T-helper 2 cell treated with Interferon-gamma antibody and Interleukin-4, amounts not matched to agents 100 ng/mL and 5 ng/mL, for 36 hours (primary cell): ENCODE measurements at regions not wholly inside any gene's neighbourhood (a gene's known extent, or its start where the extent isn't known, plus 50 kb on each side); places are given as distances from the start of the nearest gene placed in this dataset.
"Not testable (repeated sequence)": the region's sequence is repeated elsewhere in the genome, so short reads cannot be mapped to it uniquely, and the experiment has no call there.

ENCODE experiments used
- intact Hi-C: fragments of 100-400 bp; cut with micrococcal nuclease; formaldehyde crosslinking; loops from one replicate; pipeline ENCODE4 v1.15.1; 2023

GRCh38 chr18:47413327-47413726 lies 161.9 kb upstream of the SKOR2 start:
- intact Hi-C loops, result no loop called here

DNA sequence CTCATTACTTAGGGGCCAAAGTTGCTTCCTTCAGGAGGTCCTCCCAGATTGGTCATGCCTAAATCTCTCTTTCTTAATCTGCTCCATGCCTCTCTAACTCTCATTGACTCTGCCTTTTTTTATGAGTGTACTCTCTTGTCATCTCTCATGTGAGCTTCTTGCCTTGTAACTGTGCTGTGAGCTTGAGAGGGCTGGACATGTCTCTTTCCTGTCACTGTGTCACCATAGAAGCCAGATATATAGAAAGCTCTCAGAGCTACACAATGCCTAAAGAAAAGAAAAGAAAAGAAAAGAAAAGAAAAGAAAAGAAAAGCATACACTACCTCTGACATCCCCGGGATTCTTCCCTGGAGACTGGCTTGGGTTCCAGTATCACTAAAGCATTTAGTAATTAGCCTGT lies 161.5 kb upstream of the SKOR2 start:
- intact Hi-C loops, result no loop called here

- intact Hi-C loops, result no loop called here
Observed at GRCh38 chr18:47411159-47411558, 159.7 kb upstream of the SKOR2 start.

DNA sequence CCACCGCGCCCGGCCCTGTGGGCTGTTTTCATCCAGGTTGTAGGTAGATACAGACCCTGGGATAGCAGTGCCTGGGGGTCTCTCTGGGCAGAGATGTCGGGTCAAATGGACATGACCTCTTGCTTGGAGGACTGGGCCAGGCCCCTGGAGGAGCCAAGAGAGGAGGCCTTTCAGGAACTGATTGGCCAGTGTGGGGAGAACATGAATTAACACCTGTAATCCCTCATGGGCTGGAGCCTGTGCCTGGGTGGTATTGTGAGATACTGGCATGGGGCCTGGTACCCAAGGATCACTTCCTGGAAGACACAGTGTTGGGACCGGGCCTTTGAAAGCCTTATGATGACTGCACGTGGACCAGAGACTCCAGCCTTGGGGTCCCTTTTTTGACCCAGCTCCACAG lies 158.7 kb upstream of the SKOR2 start:
- intact Hi-C loops, result no loop called here

- intact Hi-C loops, result no loop called here
Observed at GRCh38 chr18:47409519-47409918, 158.1 kb upstream of the SKOR2 start.

GRCh38 chr18:47407736-47408135 lies 156.3 kb upstream of the SKOR2 start:
- intact Hi-C loops, result no loop called here

- intact Hi-C loops, result no loop called here
Observed at GRCh38 chr18:47404845-47405244, 153.4 kb upstream of the SKOR2 start.

- intact Hi-C loops, result no loop called here
Observed at GRCh38 chr18:47403949-47404348, 152.5 kb upstream of the SKOR2 start.

DNA sequence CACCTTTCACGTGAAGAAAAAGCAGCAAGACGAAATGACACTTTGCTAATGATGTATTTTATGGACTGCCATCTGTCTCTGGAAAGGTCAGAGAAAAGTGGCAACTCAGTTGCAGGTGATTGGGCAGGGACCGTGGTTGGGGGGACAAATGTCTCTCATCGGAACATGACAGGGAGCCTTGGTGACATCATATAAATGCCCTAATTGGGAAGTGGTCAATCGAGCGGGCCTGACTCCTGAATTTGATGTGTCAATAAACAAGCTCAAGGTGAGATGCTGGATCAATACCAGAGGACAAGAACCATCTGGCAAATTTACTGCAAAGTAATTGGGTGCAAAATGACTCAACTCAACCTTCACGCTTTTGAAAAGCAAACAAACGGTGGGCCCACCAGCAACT lies 151.9 kb upstream of the SKOR2 start:
- intact Hi-C loops, result no loop called here

GRCh38 chr18:47399475-47399874 lies 148.0 kb upstream of the SKOR2 start:
- intact Hi-C loops, result no loop called here

GRCh38 chr18:47397671-47398319 lies 146.3 kb upstream of the SKOR2 start:
- intact Hi-C loops, result no loop called here

DNA sequence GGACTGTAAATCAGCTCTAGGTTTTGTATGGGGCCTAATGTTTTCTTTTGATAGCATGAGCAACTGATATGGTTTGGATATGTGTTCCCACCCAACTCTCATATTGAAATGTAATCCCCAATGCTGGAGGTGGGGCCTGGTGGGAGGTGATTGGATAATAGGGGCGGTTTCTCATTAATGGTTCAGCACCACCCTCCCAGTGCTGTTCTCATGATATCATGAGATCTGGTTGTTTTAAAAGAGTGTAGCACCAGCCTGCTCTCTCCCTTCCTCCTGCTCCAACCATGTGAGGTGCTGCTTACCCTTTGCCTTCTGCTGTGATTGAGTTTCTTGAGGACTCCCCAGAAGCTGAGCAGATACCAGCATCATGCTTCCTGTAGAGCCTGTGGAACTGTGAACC lies 140.2 kb upstream of the SKOR2 start:
- intact Hi-C loops, result no loop called here

- intact Hi-C loops, result no loop called here
Observed at GRCh38 chr18:47390410-47391024, 139.1 kb upstream of the SKOR2 start.

DNA sequence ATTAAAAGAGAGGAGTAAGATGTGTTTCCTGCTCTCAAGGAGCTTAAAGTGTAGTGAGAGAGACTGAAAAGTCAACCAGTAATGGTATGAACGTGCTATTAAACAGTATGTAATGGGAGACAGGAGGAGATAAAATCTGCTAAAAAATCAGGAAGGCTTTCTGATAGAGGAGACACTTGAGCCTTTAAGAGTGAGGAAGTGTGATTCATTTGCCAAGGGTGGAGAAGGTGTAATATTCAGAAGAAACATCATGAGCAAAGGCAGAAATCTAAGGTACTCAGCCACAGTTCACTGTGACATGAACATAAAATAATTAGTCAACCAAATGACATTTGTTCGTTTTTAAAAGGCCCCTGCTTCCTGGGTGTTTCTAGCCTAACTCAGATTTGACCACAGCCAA lies 137.8 kb upstream of the SKOR2 start:
- intact Hi-C loops, result no loop called here

- intact Hi-C loops, result no loop called here
Observed at GRCh38 chr18:47387864-47388263, 136.4 kb upstream of the SKOR2 start.

GRCh38 chr18:47383729-47384128 lies 132.3 kb upstream of the SKOR2 start:
- intact Hi-C loops, result no loop called here

DNA sequence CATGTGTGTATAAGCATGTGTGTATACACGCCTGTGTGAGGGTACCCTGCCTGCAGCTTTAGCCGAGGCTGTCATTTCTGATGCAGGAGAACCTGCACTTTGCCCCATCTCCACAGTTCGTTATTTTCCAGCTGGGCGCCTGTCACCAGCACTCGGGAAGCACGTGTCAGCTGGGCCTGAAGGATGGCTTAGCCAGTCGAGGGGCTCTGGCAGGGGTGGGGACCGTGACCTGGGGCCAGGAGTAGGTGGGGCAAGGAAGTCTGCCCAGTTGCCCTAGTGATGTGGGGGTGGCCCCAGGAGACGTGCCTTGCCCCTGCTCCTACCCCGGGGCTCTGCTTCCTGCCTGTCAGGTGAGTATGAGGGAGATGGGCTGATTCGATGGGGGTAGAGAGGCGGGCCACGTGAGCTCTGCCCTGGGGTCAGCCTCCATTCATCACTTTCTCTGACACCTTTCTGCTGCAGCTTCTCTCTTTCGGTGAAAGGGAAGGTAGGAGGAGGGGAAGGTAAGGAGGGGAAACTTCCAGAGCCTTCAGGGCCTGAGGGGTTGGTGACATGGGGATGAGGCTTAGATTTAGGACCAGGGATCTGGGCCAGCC lies 130.6 kb upstream of the SKOR2 start:
- intact Hi-C loops, result no loop called here

- intact Hi-C loops, result no loop called here
Observed at GRCh38 chr18:47380153-47380552, 128.7 kb upstream of the SKOR2 start.

- intact Hi-C loops, result no loop called here
Observed at GRCh38 chr18:47373465-47373864, 122.0 kb upstream of the SKOR2 start.

DNA sequence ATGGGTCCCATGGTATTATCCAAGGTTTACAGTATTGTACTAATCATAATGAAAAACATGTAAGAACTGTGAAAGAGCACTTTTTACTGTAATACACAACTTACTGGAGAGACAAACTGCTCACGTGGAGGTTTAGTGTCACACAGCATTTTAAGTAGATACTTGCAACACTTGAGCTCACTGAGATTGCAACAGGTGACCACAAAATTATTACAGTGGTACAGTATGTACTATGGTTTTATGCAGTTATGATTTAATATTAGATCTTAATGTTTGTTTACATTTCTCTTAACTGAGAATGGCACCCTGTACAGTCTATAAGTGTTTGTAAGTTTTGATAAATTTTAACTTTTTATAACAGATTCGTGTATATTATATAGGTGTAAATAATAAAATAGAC lies 118.6 kb upstream of the SKOR2 start:
- intact Hi-C loops, result no loop called here

DNA sequence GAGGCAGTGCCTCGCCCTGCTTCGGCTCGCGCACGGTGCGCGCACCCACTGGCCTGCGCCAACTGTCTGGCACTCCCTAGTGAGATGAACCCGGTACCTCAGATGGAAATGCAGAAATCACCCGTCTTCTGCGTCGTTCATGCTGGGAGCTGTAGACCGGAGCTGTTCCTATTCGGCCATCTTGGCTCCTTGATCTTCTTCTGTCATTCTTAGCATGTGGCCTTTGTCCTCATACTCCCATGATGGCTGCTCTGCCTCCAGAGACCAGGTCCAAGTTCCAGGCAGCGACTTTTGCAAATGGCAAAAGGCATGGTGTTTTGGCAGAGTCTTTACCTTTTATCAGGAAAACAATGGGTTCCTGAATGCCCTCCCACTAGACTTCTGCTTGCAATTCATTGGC lies 102.6 kb upstream of the SKOR2 start:
- intact Hi-C loops, result not testable (repeated sequence)

- intact Hi-C loops, result no loop called here
Observed at GRCh38 chr18:47346016-47346415, 94.6 kb upstream of the SKOR2 start.

- intact Hi-C loops, result no loop called here
Observed at GRCh38 chr18:47345291-47345690, 93.8 kb upstream of the SKOR2 start.
